GM19324 (cell line): ENCODE measurements at regions not wholly inside any gene's neighbourhood (a gene's known extent, or its start where the extent isn't known, plus 50 kb on each side); places are given as distances from the start of the nearest gene placed in this dataset.
"Not testable (repeated sequence)": the region's sequence is repeated elsewhere in the genome, so short reads cannot be mapped to it uniquely, and the experiment has no call there.

Experiments
- ATAC-seq: cut with Tn5 transposase; IDR thresholded peaks from one replicate; pipeline ENCODE4 v1.9.1; 2021; ENCODE audit warnings: mild to moderate bottlenecking, moderate library complexity; ENCODE audit not compliant: unreplicated experiment, low FRiP score

DNA sequence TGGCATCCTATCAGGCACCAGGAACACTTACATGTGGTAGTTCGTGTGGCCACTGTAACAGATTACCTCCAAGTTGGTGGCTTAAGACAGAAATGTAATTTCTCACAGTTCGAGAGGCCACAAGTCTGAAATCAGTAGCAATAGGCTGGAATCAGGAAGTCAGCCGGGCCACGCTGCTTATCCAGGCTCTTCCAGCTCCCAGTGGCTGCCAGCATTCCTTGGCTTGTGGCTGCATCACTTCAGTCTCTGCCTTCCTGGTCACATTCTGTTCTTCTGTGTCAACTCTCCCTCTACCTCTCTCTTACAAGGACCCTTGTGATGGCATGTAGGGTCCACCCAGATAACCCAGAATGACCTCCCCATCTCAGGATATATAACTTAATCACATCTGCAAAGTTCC lies 78.7 kb upstream of the MSX2 start:
- ATAC-seq = no peak

DNA sequence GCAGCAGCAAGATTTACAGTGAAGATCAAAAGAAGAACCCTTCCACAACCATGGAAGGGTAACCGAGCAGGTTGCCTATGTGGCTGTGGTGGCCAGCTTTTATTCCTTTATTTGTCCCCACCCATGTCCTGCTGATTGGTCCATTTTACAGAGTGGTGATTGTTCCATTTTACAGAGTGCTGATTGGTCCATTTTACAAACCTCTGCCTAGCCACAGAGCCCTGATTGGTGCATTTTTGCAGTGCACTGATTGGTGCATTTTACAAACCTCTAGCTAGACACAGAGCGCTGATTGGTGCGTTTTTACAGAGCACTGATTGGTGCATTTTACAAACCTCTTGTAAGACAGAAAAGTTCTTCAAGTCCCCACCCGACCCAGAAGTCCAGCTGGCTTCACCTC lies 75.8 kb upstream of the MSX2 start:
- not testable (repeated sequence) for ATAC-seq

DNA sequence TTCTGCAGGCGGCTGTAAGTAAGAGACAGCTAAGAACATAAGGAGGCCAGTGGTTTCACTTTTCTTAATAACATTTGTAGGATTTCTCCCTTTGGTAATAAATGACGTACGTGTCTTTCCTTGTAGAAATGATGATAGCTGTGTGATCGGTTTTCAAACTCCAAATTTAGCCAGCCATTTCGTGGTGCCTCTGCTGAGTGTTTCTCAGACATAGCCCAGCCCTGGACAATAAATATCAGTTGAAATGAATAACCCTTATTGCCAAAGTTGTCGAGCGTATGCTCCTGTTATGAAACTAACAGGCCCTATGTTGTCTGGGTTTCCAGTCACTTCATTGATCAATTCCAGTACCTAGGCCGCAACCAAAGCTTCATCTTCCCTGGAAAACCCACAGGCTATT lies 75.0 kb upstream of the MSX2 start:
- no peak for ATAC-seq

DNA sequence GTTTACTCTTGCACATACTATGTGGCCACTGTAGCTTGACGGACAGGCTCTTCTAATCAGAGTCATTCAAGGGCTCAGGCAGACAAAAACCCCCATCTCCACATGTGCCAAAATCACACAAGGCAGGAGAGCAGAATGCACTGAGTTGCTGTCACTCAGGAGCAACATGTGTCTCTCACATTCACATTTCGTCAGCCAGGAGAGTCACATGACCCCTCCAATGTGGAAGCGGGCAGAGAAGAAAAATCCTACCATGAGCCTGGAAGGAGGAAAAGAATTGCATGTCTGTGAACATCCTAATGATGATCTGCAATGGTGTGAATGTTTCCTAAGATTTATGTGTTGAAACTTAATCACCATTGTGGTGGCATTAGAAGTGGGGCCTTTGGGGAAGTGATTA lies 69.9 kb upstream of the MSX2 start:
- ATAC-seq = no peak

DNA sequence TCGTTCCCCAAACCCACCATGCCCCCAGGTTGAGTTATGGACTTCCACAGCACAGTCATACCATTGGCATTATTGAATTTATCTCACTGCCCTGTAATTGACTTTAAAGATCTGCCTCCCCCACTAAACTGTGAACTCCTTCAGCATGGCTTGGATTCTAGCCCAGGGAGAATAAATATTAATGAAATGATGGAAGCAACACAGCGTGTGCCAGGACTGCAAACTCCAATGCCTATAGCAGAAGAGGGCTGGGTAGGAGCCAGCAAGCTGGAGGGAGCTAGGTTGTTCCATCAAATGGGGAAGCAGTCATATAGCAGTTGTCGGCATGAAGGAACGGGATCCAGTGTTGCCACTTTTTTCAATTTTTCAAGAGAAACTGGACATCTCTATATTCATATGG lies 69.0 kb upstream of the MSX2 start:
- no peak for ATAC-seq

DNA sequence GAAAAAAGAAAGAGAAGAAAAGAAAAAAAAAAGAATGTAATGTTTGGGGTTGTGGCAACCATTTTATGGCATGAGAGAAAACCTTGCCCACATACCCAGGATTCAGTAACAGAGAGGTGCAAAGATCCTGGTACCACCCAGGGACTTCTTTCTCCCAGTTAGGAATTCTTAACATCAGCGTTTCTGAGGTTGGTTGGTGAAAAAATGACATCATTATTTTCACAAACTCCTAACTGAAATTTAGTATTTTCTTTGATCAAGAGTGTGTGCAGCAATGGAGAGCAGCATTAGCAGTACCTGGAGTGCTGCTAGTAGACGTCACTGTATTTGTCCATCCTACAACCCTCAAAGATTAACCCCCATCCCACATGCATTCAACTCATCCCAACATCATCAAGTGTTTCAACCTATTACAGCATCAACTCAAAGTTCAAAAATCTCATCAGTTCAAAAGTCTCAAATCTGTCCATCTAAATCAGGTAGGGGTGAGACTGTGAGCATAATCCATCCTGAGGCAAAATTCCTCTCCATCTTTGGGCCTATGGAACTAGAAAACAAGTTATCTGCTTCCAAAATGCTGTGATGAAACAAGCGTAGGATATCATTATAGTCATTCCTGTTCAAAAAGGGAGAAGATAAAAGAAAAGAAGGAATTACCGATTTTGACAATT lies 60.1 kb upstream of the MSX2 start:
- no peak for ATAC-seq

DNA sequence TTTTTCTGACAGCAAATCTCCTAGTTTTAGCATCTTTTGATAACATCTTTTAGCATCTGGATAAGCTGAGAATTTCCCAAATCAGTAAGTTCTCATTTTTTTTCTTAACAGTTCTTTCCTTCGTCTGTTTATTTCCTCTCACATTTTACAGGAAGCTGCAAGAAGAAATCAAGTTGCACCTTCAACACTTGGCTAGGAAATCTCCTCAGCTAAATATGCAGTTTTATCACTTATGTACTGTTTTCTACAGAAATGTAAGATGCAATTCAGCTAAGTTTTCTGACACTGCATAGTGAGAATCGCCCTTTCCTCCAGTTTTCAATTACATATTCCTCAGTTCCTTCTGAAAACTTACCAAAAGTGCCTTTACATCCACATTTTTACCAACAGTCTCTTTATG lies 59.0 kb upstream of the MSX2 start:
- ATAC-seq = no peak

DNA sequence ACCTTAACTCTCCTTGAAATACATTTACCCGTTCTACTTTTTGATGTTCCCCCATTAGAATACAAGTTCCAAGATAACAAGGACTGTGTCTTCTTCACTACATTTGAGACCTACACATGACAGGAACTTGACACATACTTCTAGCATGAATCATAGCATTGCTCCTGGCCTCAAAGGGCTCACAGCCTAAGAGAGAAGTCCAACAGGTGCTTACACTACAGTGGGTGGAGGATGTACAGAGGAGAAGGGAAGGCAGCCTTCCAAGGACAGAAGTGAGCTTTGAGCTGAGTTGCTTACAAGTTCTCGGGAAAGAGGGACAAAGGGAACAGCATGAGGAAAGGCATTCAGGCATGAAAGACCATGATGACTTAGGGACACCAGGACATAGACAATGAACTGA lies 56.9 kb upstream of the MSX2 start:
- no peak for ATAC-seq

DNA sequence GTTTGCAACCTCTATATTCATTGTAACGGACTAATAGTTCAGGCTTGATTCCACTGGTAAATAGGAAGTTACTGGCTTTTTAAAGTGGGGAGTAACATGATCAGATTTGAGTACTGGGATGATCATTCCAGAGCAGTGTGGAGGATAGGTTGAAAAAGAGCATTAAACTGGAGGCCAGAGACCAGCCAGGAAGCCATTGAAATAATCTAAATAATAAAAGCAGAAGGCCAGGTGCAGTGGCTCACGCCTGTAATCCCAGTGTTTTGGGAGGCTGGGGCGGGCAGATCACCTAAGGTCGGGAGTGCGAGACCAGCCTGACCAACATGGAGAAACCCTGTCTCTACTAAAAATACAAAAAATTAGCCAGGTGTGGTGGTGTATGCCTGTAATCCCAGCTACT lies 56.0 kb upstream of the MSX2 start:
- no peak for ATAC-seq
